ENCODE measurements at regions not wholly inside any gene's neighbourhood (a gene's known extent, or its start where the extent isn't known, plus 50 kb on each side); places are given as distances from the start of the nearest gene placed in this dataset.

DNA sequence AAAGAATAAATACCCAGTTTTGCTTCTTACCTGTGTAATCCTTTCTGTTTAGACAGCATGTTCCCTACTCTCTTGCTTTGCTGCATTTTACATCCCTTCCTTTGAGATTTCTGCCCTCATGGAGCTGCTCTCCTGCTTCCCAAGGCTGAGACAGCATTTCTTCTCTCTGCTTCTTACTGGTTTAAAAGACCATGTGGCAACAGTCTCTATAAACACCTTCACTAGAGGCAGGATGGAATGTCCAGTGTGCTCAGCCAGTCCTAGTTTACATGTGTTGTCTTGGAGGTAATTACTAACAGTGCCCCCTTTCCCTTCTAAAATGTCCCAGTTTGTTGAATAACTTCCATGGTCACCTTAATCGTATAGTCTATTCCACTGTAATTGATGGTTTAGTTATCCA is 262.3 kb downstream of the CNTN3 start:
- TF ChIP-seq, protein P1, sequence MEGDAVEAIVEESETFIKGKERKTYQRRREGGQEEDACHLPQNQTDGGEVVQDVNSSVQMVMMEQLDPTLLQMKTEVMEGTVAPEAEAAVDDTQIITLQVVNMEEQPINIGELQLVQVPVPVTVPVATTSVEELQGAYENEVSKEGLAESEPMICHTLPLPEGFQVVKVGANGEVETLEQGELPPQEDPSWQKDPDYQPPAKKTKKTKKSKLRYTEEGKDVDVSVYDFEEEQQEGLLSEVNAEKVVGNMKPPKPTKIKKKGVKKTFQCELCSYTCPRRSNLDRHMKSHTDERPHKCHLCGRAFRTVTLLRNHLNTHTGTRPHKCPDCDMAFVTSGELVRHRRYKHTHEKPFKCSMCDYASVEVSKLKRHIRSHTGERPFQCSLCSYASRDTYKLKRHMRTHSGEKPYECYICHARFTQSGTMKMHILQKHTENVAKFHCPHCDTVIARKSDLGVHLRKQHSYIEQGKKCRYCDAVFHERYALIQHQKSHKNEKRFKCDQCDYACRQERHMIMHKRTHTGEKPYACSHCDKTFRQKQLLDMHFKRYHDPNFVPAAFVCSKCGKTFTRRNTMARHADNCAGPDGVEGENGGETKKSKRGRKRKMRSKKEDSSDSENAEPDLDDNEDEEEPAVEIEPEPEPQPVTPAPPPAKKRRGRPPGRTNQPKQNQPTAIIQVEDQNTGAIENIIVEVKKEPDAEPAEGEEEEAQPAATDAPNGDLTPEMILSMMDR (IDR thresholded peaks at IDR 0.05): no peak
- no peak for TF ChIP-seq EP300 (IDR thresholded peaks at IDR 0.05)
